CD8-positive, alpha-beta memory T cell (primary cell): ENCODE measurements at regions not wholly inside any gene's neighbourhood (a gene's known extent, or its start where the extent isn't known, plus 50 kb on each side); places are given as distances from the start of the nearest gene placed in this dataset.

Experiments used
- CTCF ChIA-PET: fragments of 350-600 bp; sonication (Branson Sonifier 250); formaldehyde crosslinking; loops from one replicate; lab custom pipeline; 2021; ENCODE audit warnings: antibody characterized with exemption; lab: Charles Lee
- POLR2A ChIA-PET: fragments of 350-600 bp; sonication (Branson Sonifier 250); formaldehyde crosslinking; loops from one replicate; lab custom pipeline; 2021; ENCODE audit warnings: antibody characterized with exemption; lab: Charles Lee
- DNase-seq, 5 donors: peaks; one replicate each; pipeline versions ENCODE4 v3.0.0 to v3.0.0-alpha.2; 2020 to 2022; ENCODE audit warnings: mixed read lengths in 1 of 5
- H3K27ac ChIP-seq: one replicate; pipeline ENCODE4 v1.7.0; 2013; ENCODE audit warnings: low read depth, mild to moderate bottlenecking, low read length, moderate library complexity
- H3K27me3 ChIP-seq: 2 replicates; pipeline ENCODE4 v1.7.0; 2013; ENCODE audit warnings: low read length, mild to moderate bottlenecking; ENCODE audit not compliant: insufficient read depth, poor library complexity, severe bottlenecking
- H3K36me3 ChIP-seq: 2 replicates; pipeline ENCODE4 v1.7.0; 2013; ENCODE audit warnings: mild to moderate bottlenecking, low read length, moderate library complexity; ENCODE audit not compliant: insufficient read depth
- H3K4me1 ChIP-seq: 2 replicates; pipeline ENCODE4 v1.7.0; 2013; ENCODE audit warnings: mild to moderate bottlenecking, low read length, moderate library complexity; ENCODE audit not compliant: insufficient read depth
- H3K4me3 ChIP-seq: 2 replicates; pipeline ENCODE4 v1.7.0; 2013; ENCODE audit warnings: mild to moderate bottlenecking, low read length
- H3K9me3 ChIP-seq: 2 replicates; pipeline ENCODE4 v1.7.0; 2013; ENCODE audit warnings: mild to moderate bottlenecking, low read length
- H3K27ac Mint-ChIP-seq, 8 donors: one replicate each; pipeline ENCODE4 v1.8.0; 2020 to 2021; ENCODE audit warnings: mixed read lengths in 8 of 8, mild to moderate bottlenecking in 6 of 8, inconsistent platforms in 3 of 8, moderate library complexity in 3 of 8
- H3K27me3 Mint-ChIP-seq, 2 donors: one replicate each; pipeline ENCODE4 v1.8.0; 2020 to 2021; ENCODE audit warnings: mixed read lengths in 2 of 2, mild to moderate bottlenecking in 1 of 2, moderate library complexity in 1 of 2
- H3K36me3 Mint-ChIP-seq, 3 donors: one replicate each; pipeline ENCODE4 v1.8.0; 2020 to 2021; ENCODE audit warnings: mixed read lengths in 3 of 3, inconsistent platforms in 1 of 3, mild to moderate bottlenecking in 1 of 3
- H3K4me1 Mint-ChIP-seq, 3 donors: one replicate each; pipeline ENCODE4 v1.8.0; 2020 to 2021; ENCODE audit warnings: mixed read lengths in 3 of 3, inconsistent platforms in 1 of 3, mild to moderate bottlenecking in 1 of 3
- H3K4me3 Mint-ChIP-seq, 7 donors: one replicate each; pipeline ENCODE4 v1.8.0; 2020 to 2021; ENCODE audit warnings: mixed read lengths in 7 of 7, mild to moderate bottlenecking in 6 of 7, moderate library complexity in 4 of 7, inconsistent platforms in 2 of 7
- H3K9me3 Mint-ChIP-seq, 5 donors: one replicate each; pipeline ENCODE4 v1.8.0; 2020 to 2022; ENCODE audit warnings: mixed read lengths in 5 of 5, mild to moderate bottlenecking in 3 of 5, moderate library complexity in 2 of 5, inconsistent platforms in 1 of 5

- Mint-ChIP-seq H3K9me3 (peaks cover 0 to 1% (median 0%) of the 10 kb centered on the region in 5 donors), H3K4me1 (no peaks in the 10 kb centered on the region), H3K27me3 (peaks cover 5 to 25% of the 10 kb centered on the region in 2 donors), H3K4me3 (no peak overlapping the region), H3K27ac (no peak overlapping the region), H3K36me3 (peaks cover 0 to 2% (median 0%) of the 10 kb centered on the region in 3 donors)
- Histone ChIP-seq H3K4me1 (no peaks in the 10 kb centered on the region), H3K27me3 (no peaks in the 10 kb centered on the region), H3K4me3 (no peak overlapping the region), H3K27ac (no peak overlapping the region), H3K36me3 (no peaks in the 10 kb centered on the region), H3K9me3 (no peaks in the 10 kb centered on the region)
- no peak for DNase-seq
- ChIA-PET POLR2A (no interaction called here), CTCF (no interaction called here)
These were observed 55.5 kb upstream of the GADD45A start for GRCh38 chr1:67629370-67630075.

DNA sequence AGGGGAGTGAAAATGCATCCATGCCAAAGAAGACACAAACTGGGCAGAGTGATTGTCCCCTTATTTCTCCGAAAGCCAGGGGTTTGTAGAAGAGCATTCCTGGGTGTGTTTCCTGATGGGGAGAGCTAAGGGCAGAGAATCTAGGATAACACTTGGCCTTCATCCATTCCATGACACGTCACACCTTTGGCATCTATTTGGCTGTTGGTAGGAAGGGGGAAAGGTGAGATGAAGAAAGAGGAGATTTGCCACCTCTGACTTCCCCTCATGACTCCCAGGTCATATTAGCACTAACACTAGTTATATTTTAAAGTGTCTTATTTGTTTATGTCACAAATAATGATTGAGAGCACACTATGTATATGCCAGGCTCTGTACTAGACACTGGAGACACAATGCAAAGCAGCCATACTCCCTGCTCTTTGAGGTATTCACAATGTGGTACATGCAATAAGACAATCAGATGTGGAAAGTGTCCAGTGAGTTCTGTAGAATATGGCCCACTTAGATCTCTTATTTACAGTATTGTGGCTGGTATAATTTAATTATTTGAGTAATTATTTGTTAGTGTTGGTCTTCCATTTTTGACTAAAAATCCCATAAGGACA, 54.5 kb upstream of the GADD45A start:
- DNase-seq: no peak
- Histone ChIP-seq H3K4me3 (no peak overlapping the region), H3K4me1 (no peaks in the 10 kb centered on the region), H3K9me3 (no peaks in the 10 kb centered on the region), H3K27me3 (no peaks in the 10 kb centered on the region), H3K36me3 (no peaks in the 10 kb centered on the region), H3K27ac (no peak overlapping the region)
- POLR2A ChIA-PET: no interaction called here
- Mint-ChIP-seq H3K27ac (no peak overlapping the region), H3K9me3 (peaks cover 0 to 1% (median 0%) of the 10 kb centered on the region in 5 donors), H3K36me3 (peaks cover 0 to 2% (median 0%) of the 10 kb centered on the region in 3 donors), H3K4me1 (peaks cover 0 to 10% (median 7%) of the 10 kb centered on the region in 3 donors), H3K27me3 (peaks cover 5 to 25% of the 10 kb centered on the region in 2 donors), H3K4me3 (no peak overlapping the region)
- CTCF ChIA-PET: no interaction called here

DNA sequence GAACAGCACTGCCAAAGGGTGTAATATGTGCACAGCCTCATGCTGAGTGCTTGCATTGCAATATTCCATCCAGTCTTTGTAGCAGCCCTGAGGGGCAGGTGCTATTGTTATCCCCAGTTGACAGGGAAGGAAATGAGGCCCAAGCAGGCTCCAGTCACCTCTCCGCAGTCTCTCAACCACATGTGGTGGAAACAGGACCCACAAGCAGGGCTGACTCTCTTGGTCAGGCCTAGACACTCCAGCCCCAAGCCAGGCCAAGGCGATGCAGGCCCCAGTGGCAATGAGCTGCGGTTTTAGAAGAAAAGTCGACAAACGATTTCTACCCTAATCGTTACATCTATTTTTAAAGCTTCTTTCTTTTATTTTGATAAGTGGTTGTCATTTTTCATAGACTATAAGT, 52.6 kb upstream of the GADD45A start:
- H3K4me3 ChIP-seq: no peak overlapping the region
- no peak overlapping the region for H3K27ac Mint-ChIP-seq
- H3K27ac ChIP-seq: no peak overlapping the region
- H3K4me3 Mint-ChIP-seq: no peak overlapping the region
- peaks cover 7 to 25% of the 10 kb centered on the region in 2 donors for H3K27me3 Mint-ChIP-seq
- ChIA-PET POLR2A (no interaction called here), CTCF (no interaction called here)
- H3K4me1 Mint-ChIP-seq: peaks cover 3 to 15% (median 12%) of the 10 kb centered on the region in 3 donors
- DNase-seq: no peak
- H3K36me3 Mint-ChIP-seq: no peaks in the 10 kb centered on the region
- H3K4me1 ChIP-seq: no peaks in the 10 kb centered on the region
- H3K36me3 ChIP-seq: no peaks in the 10 kb centered on the region
- H3K27me3 ChIP-seq: no peaks in the 10 kb centered on the region
- H3K9me3 Mint-ChIP-seq: peaks cover 0 to 1% (median 0%) of the 10 kb centered on the region in 5 donors
- H3K9me3 ChIP-seq: no peaks in the 10 kb centered on the region

- peaks cover 3 to 25% of the 10 kb centered on the region in 2 donors for H3K27me3 Mint-ChIP-seq
- DNase-seq: no peak
- no peak overlapping the region for H3K27ac ChIP-seq
- no peaks in the 10 kb centered on the region for H3K36me3 ChIP-seq
- peaks cover 3 to 15% (median 12%) of the 10 kb centered on the region in 3 donors for H3K4me1 Mint-ChIP-seq
- H3K27me3 ChIP-seq: no peaks in the 10 kb centered on the region
- H3K27ac Mint-ChIP-seq: no peak overlapping the region
- H3K4me3 Mint-ChIP-seq: no peak overlapping the region
- no peaks in the 10 kb centered on the region for H3K9me3 Mint-ChIP-seq
- POLR2A ChIA-PET: no interaction called here
- CTCF ChIA-PET: no interaction called here
- no peaks in the 10 kb centered on the region for H3K4me1 ChIP-seq
- H3K9me3 ChIP-seq: no peaks in the 10 kb centered on the region
- no peaks in the 10 kb centered on the region for H3K36me3 Mint-ChIP-seq
- H3K4me3 ChIP-seq: no peak overlapping the region
These were observed 52.0 kb upstream of the GADD45A start for GRCh38 chr1:67632811-67633655.

- Mint-ChIP-seq H3K9me3 (no peaks in the 10 kb centered on the region), H3K27ac (no peak overlapping the region), H3K36me3 (no peaks in the 10 kb centered on the region), H3K27me3 (peaks cover 3 to 17% of the 10 kb centered on the region in 2 donors), H3K4me3 (no peak overlapping the region), H3K4me1 (peaks cover 3 to 15% (median 12%) of the 10 kb centered on the region in 3 donors)
- POLR2A ChIA-PET: no interaction called here
- H3K4me1 ChIP-seq: no peaks in the 10 kb centered on the region
- no peak for DNase-seq
- CTCF ChIA-PET: no interaction called here
- no peak overlapping the region for H3K27ac ChIP-seq
- H3K9me3 ChIP-seq: no peaks in the 10 kb centered on the region
- no peaks in the 10 kb centered on the region for H3K36me3 ChIP-seq
- H3K4me3 ChIP-seq: no peak overlapping the region
- no peaks in the 10 kb centered on the region for H3K27me3 ChIP-seq
These were observed 50.5 kb upstream of the GADD45A start for GRCh38 chr1:67634396-67634935.

GRCh38 chr1:67635055-67635809, 49.8 kb upstream of the GADD45A start:
- CTCF ChIA-PET: no interaction called here
- Histone ChIP-seq H3K27ac (no peak overlapping the region), H3K36me3 (no peaks in the 10 kb centered on the region), H3K4me1 (no peaks in the 10 kb centered on the region), H3K4me3 (no peak overlapping the region), H3K9me3 (no peaks in the 10 kb centered on the region), H3K27me3 (no peaks in the 10 kb centered on the region)
- Mint-ChIP-seq H3K36me3 (no peaks in the 10 kb centered on the region), H3K4me3 (no peak overlapping the region), H3K27ac (no peak overlapping the region), H3K27me3 (peaks cover 3 to 12% of the 10 kb centered on the region in 2 donors), H3K4me1 (peaks cover 3 to 15% (median 12%) of the 10 kb centered on the region in 3 donors), H3K9me3 (no peaks in the 10 kb centered on the region)
- POLR2A ChIA-PET: no interaction called here
- no peak for DNase-seq
